PC-3 (cell line): ENCODE measurements at regions not wholly inside any gene's neighbourhood (a gene's known extent, or its start where the extent isn't known, plus 50 kb on each side); places are given as distances from the start of the nearest gene placed in this dataset.
"Not testable (repeated sequence)": the region's sequence is repeated elsewhere in the genome, so short reads cannot be mapped to it uniquely, and the experiment has no call there.

Experiments
- ATAC-seq: fragments of 200-7000 bp; cut with Tn5 transposase; 2 replicates; pipeline ENCODE4 v1.9.1; 2020; ENCODE audit warnings: mild to moderate bottlenecking, moderate library complexity
- BruUV-seq: library from RNA; stranded (reverse); fragments of 400-500 nt; replicated peaks from 2 replicates; lab custom pipeline; 2021; lab: Mats Ljungman, UMichigan
- CTCF ChIA-PET: fragments of 300-600 bp; sonication (Branson Sonifier 250); formaldehyde crosslinking; loops from one replicate; lab custom pipeline; 2022; ENCODE audit warnings: antibody characterized with exemption; lab: Charles Lee
- POLR2A ChIA-PET: fragments of 300-600 bp; sonication (Branson Sonifier 250); formaldehyde crosslinking; loops from one replicate; lab custom pipeline; 2022; ENCODE audit warnings: antibody characterized with exemption; ENCODE audit not compliant: unreplicated experiment; lab: Charles Lee
- DNase-seq: peaks from one replicate; pipeline ENCODE4 v3.0.0-alpha.2; 2015
- H2AFZ ChIP-seq: fragments of 300-600 bp; sonication (generic); 2 replicates; pipeline ENCODE4 v1.6.0; 2016; ENCODE audit warnings: antibody characterized with exemption, low read length
- H3F3A ChIP-seq: fragments of 300-600 bp; sonication (generic); one replicate; pipeline ENCODE4 v1.6.0; 2017; ENCODE audit warnings: antibody characterized with exemption, low read length, control low read depth, mild to moderate bottlenecking; ENCODE audit not compliant: unreplicated experiment
- H3K27ac ChIP-seq: fragments of 300-600 bp; sonication (generic); 2 replicates; pipeline ENCODE4 v1.5.1; 2016; ENCODE audit warnings: mild to moderate bottlenecking, low read length
- H3K27me3 ChIP-seq: fragments of 300-600 bp; sonication (generic); 2 replicates; pipeline ENCODE4 v1.6.1; 2016; ENCODE audit warnings: low read length, mixed read lengths
- H3K36me3 ChIP-seq: fragments of 300-600 bp; sonication (generic); 2 replicates; pipeline ENCODE4 v1.6.1; 2016; ENCODE audit warnings: low read depth, mixed run types, low read length, mixed read lengths
- H3K4me1 ChIP-seq: fragments of 300-600 bp; sonication (generic); 2 replicates; pipeline ENCODE4 v1.5.1; 2016; ENCODE audit warnings: low read length; ENCODE audit not compliant: insufficient read depth
- H3K4me2 ChIP-seq: fragments of 300-600 bp; sonication (generic); 2 replicates; pipeline ENCODE4 v1.6.0; 2016; ENCODE audit warnings: low read length
- H3K4me3 ChIP-seq: fragments of 300-600 bp; sonication (generic); 2 replicates; pipeline ENCODE4 v1.5.1; 2016; ENCODE audit warnings: mild to moderate bottlenecking, low read length, mixed read lengths
- H3K79me2 ChIP-seq: fragments of 300-600 bp; sonication (generic); 2 replicates; pipeline ENCODE4 v1.6.1; 2017; ENCODE audit warnings: low read length, mixed read lengths
- H3K9ac ChIP-seq: fragments of 300-600 bp; sonication (generic); 2 replicates; pipeline ENCODE4 v1.6.0; 2016; ENCODE audit warnings: mild to moderate bottlenecking, low read length
- H3K9me2 ChIP-seq: fragments of 300-600 bp; sonication (generic); replicated peaks from 2 replicates; pipeline ENCODE4 v1.6.1; 2016; ENCODE audit warnings: mixed run types, low read length, mixed read lengths
- H3K9me3 ChIP-seq: fragments of 300-600 bp; sonication (generic); 2 replicates; pipeline ENCODE4 v1.6.1; 2016; ENCODE audit warnings: low read length, mixed read lengths
- H4K20me1 ChIP-seq: fragments of 300-600 bp; sonication (generic); 2 replicates; pipeline ENCODE4 v1.6.1; 2016; ENCODE audit warnings: low read length, mixed read lengths
- EZH2 ChIP-seq: fragments of 300-600 bp; sonication (generic); IDR thresholded peaks from one replicate; pipeline ENCODE4 v1.6.1; 2017; ENCODE audit warnings: antibody characterized with exemption, mild to moderate bottlenecking, low read length; ENCODE audit not compliant: unreplicated experiment
- EZH2phosphoT487 ChIP-seq: fragments of 300-600 bp; sonication (generic); IDR thresholded peaks from 2 replicates; pipeline ENCODE4 v1.6.1; 2018; ENCODE audit warnings: mild to moderate bottlenecking, antibody characterized with exemption, low read length, borderline replicate concordance
- intact Hi-C: fragments of 100-400 bp; cut with micrococcal nuclease; formaldehyde crosslinking; loops from 2 replicates; pipeline ENCODE4 v1.9.0; 2023
- TF ChIP-seq, protein P1 (sequence below): fragments of 300-600 bp; sonication (generic); conservative IDR thresholded peaks from 2 replicates; pipeline ENCODE4 v1.5.1; 2017; ENCODE audit warnings: antibody characterized with exemption, low read depth, mild to moderate bottlenecking, low read length

DNA sequence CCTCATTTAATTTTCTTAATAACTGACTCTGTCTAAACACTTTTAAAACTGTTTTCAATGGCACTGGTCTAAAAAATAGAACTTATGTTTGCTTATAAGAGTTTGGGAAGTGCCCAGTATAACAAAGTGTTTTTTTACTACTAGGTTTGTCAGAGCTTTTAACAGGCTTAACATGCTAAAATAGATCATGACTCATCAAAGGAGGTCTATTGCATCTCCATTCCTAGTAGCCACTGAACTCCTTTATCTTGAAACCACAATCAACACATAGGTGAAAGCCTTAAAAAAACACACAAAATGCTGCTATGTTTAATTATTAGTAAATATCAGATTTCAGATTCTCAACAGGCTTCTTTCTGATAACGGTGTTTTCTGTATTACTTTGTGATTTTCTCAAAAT, 196.4 kb upstream of the KIF2B start:
- intact Hi-C loops: no loop called here
- TF ChIP-seq EZH2phosphoT487 (no peak), EZH2 (no peak)
- TF ChIP-seq, protein P1, sequence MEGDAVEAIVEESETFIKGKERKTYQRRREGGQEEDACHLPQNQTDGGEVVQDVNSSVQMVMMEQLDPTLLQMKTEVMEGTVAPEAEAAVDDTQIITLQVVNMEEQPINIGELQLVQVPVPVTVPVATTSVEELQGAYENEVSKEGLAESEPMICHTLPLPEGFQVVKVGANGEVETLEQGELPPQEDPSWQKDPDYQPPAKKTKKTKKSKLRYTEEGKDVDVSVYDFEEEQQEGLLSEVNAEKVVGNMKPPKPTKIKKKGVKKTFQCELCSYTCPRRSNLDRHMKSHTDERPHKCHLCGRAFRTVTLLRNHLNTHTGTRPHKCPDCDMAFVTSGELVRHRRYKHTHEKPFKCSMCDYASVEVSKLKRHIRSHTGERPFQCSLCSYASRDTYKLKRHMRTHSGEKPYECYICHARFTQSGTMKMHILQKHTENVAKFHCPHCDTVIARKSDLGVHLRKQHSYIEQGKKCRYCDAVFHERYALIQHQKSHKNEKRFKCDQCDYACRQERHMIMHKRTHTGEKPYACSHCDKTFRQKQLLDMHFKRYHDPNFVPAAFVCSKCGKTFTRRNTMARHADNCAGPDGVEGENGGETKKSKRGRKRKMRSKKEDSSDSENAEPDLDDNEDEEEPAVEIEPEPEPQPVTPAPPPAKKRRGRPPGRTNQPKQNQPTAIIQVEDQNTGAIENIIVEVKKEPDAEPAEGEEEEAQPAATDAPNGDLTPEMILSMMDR: no peak
- ChIA-PET CTCF (no interaction called here), POLR2A (no interaction called here)
- peak; percentile 67 for DNase-seq
- H3K4me1 ChIP-seq: peaks cover 4% of the 10 kb centered on the region; the same call in 1 of the 2 replicates
- no peaks in the 10 kb centered on the region for H3K79me2 ChIP-seq
- H3K36me3 ChIP-seq: no peaks in the 10 kb centered on the region
- H3K4me2 ChIP-seq: no peak overlapping the region
- H3F3A ChIP-seq: no peaks in the 10 kb centered on the region
- no peaks in the 10 kb centered on the region for H4K20me1 ChIP-seq
- H2AFZ ChIP-seq: no peak overlapping the region
- no peak overlapping the region for H3K9ac ChIP-seq
- ATAC-seq: no peak
- H3K9me3 ChIP-seq: peaks cover 26% of the 10 kb centered on the region
- H3K27ac ChIP-seq: peak overlapping the region; percentile 40; the same call in 1 of the 2 replicates
- H3K9me2 ChIP-seq: no peaks in the 10 kb centered on the region
- BruUV-seq: no TSS peak
- H3K27me3 ChIP-seq: no peaks in the 10 kb centered on the region
- H3K4me3 ChIP-seq: no peak overlapping the region

GRCh38 chr17:53619025-53619424, 203.7 kb upstream of the KIF2B start:
- H3K4me1 ChIP-seq: no peaks in the 10 kb centered on the region
- ChIA-PET CTCF (no interaction called here), POLR2A (no interaction called here)
- no peaks in the 10 kb centered on the region for H3F3A ChIP-seq
- no peaks in the 10 kb centered on the region for H3K36me3 ChIP-seq
- H3K9me3 ChIP-seq: peaks cover 13% of the 10 kb centered on the region; the same call in 1 of the 2 replicates
- H2AFZ ChIP-seq: no peak overlapping the region; the same call in 1 of the 2 replicates
- DNase-seq (no peak), ATAC-seq (no peak)
- no peak overlapping the region for H3K4me3 ChIP-seq
- no peaks in the 10 kb centered on the region for H3K27me3 ChIP-seq
- TF ChIP-seq EZH2: no peak
- no peak for TF ChIP-seq EZH2phosphoT487
- TF ChIP-seq, protein P1: no peak
- no peaks in the 10 kb centered on the region for H3K9me2 ChIP-seq
- no peak overlapping the region for H3K4me2 ChIP-seq
- H3K79me2 ChIP-seq: no peaks in the 10 kb centered on the region
- H4K20me1 ChIP-seq: no peaks in the 10 kb centered on the region
- H3K27ac ChIP-seq: no peak overlapping the region
- no TSS peak for BruUV-seq
- intact Hi-C loops: no loop called here
- no peak overlapping the region for H3K9ac ChIP-seq

DNA sequence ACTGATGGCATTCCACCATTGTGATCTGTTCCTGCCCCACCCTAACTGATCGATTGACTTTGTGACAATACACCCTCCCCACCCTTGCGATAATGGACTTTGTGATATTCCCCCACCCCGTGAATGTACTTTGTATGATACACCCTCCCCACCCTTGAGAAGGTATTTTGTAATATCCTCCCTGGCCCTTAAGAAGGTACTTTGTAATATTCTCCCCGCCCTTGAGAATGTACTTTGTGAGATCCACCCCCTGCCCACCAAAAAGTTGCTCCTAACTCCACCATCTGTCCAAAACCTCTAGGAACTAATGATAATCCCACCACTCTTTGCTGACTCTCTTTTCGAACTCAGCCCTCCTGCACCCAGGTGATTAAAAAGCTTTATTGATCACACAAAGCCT, 214.5 kb upstream of the KIF2B start:
- H2AFZ ChIP-seq, POLR2A ChIA-PET, CTCF ChIA-PET, H4K20me1 ChIP-seq, H3K4me1 ChIP-seq, intact Hi-C loops, H3F3A ChIP-seq, H3K27me3 ChIP-seq, H3K9me2 ChIP-seq, H3K9me3 ChIP-seq, H3K9ac ChIP-seq, H3K4me3 ChIP-seq, ATAC-seq, H3K36me3 ChIP-seq, BruUV-seq, H3K27ac ChIP-seq, DNase-seq, H3K4me2 ChIP-seq, H3K79me2 ChIP-seq: not testable (repeated sequence)
